GM18858 (cell line): ENCODE measurements at regions not wholly inside any gene's neighbourhood (a gene's known extent, or its start where the extent isn't known, plus 50 kb on each side); places are given as distances from the start of the nearest gene placed in this dataset.

Experiments used
- ATAC-seq: cut with Tn5 transposase; IDR thresholded peaks from one replicate; pipeline ENCODE4 v1.9.1; 2021; ENCODE audit not compliant: unreplicated experiment

DNA sequence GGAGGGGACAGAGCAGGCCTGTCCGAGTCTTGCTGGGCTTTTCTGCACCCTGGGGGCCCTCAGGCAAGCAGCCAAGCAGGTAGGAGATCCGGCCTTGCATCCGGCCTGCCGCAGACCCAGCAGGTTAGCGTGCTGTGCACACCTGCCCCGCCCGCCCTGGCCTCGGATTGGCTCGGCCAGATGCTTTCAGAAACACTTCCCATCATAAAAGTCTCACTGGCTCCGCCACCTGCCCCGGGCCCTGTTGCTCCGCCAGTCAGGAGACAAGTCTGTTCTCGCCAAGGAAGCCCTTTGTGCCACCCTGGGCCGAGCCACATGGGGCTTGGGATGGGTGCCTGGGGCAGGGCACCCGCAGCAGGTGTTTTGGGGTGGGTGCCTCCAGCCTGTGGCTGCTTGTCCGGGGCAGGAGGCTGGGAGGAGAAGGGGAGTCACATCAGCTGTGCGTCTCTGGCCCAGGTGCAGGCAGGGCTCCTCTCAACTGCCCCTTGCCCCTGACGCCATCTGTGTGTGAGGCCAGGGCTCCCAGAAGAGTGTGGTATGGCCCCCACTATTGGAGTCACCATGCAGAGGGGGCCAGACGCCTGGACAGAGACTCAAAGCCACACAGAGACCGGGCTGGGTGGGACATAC lies 228.2 kb upstream of the GSE1 start:
- no peak for ATAC-seq

DNA sequence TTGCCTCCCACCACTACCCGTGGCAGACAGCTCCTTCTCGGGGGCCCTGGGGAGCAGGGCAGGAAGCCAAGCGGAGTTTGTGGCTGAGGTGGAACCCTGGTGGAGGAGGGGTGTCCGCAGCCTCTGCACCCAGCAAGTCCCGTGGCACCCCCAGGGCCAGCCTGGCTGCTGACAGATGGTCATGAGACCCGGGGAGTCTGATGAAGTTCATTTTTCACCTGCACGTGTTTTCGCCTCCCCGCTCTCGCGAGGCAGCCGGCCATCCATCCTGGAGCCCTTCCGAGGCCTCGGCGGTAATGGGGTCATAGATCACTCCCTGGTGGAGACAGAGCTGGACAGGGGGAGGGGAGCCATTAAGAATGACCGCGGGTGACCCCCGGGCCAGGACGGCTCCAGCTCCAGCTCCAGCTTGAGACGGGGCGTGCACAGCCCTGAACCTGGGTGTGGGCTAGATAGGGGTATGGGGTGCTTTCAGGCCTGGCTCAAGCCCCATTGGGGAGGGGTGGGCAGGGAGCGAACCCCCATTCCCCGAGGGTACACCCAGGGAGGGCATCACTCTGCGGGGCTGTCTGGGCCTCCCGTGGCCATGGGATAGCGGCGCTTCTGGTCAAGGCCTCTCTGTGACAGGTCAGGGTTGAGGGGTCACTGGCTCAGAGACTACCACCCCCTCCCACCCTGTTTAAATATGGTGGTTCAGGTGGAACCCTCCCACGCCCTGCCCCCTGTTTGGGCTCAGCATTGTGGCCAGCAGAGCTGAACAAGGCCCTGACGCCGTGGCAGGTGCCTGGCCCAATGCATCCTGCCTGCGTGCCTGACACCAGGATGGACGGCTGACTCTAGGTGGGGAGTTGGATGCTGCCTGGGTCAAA lies 227.4 kb upstream of the GSE1 start:
- ATAC-seq = no peak

DNA sequence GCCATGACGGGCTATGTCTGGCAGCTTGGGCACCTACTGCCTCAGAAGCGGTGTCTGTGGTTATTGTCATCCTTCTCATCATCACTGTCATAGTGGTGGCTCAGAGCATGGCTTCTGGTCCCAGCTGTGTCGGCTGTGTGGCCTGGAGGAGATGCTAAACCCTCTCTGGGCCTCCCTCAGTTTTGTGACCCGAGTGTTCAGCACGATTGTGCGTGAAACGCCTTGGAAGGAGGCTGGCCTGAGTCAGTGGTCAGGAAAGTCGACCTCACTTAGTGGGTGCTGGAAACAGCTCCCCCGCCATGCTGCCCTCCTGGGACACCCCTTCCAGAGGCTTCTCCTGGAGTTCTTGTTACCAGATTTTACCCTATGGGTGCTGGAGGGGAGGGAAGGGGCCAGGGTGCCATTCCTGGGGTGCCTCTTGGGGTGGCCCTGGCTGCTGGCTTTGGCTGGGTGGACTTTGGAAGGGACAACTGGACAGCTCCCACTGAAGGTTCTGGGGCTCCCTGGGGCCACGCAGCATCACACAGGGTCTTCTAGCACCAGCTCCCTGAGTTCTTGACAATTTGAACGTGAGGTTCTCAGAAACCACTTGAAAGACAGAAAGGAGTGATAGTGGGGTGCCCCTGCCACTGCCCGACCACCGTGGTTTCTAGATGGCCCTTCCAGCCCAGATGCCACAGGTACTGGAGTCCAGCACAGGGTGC lies 226.5 kb upstream of the GSE1 start:
- no peak for ATAC-seq

DNA sequence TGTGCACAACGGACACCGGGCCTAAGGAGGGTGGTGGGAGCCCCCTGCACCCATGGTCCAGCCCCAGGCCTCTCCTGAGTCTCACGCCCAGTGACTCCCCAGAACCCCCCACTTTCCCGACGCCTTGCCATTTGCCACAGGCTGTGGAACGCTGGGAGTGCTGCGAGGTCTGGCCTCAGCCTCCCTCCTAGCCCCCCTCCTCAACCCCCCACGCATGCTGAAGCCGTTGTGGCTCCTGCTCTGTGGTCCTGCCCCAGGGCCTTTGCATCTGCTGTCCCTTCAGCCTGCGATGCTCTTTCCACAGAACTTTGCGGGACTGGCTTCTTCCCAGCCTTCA lies 226.0 kb upstream of the GSE1 start:
- no peak for ATAC-seq

DNA sequence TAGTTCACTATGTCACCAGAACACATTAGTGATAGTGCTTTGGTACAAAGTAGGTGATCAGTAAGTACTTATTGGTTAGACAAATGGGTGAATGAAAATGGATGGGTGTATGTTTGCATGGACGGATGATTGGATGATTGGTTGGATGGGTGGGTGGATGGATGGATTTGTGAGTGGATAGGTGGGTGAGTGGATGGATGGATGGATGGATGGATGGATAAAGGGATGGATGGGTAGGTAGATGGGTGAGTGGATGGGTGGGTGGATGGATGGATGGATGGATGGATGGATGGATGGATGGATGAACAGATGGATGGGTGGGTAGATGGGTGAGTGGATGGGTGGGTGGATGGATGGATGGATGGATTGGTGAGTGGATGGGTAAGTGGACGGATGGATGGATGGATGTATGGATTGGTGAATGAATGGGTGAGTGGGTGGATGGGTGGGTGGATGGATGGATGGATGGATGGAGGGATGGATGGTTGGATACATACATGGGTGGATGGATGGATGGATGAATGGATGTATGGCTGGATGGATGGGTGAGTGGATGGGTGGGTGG lies 225.3 kb upstream of the GSE1 start:
- ATAC-seq = no peak

DNA sequence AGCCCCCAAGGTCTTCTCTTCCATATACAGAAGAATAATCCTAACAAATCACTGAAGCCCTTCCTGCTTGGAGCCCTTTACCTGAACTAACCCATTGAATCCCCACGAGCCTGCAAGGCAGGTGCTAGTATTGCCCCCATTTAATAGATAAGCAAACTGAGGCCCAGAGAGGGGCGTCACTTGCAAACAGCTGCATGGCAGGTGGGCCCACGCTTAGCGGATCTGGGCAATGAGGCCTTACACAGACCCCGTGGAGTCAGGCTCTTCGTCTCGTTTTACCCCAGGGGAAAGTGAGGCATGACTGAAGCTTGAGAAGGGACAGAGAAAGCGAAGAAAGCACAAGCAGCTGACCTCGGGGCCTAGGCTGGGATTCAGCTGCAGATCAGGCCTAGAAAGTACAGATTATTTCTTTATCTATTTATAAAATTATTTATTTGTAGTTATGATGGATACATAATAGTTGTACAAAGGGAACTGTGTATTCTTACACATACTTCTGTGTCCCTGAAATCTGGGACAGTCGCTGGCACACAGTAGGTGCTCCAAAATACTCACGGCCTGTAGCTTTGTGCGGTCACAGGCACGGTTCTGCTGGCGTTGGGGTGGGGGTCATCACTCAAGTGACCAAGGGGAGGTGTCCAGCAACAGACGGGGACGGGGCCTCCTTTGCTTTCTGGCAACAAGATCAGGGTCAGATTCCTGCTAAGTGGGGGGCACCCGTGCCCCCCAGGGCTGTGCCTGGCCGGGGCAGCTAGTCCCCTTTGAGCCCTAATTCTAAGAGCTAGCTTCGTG lies 223.2 kb upstream of the GSE1 start:
- ATAC-seq = no peak

DNA sequence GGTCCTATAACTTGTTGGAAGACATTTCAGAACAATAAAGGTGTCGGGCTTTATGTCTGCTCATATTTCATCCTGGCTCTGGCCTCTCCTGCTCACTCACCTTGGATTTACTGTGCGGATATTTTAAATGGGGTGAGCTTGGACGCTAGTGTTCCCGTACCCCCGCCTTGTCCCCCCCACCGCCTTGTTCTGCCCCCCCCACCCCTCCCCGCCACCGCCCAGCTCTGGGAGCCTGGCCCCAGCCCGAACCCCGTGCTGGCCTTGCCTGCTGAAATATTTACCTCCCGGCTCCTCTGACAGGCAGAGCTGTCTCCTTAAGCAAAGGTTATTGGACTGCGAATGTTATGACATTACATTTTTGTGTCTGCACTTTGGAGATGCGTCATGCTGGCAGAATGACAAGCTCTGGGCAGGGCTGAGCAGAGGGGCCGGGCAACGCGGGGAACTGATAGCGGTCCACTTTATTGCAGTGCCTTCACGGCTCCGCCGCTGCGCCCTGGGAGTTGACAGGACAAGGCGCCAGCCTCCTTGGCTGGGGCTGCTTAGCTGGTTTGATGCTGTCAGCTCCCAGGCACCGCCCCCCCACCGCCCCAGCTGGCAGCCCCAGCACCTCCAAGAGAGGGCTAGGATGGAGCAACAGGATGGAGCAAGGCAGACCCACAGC lies 222.5 kb upstream of the GSE1 start:
- ATAC-seq = no peak

DNA sequence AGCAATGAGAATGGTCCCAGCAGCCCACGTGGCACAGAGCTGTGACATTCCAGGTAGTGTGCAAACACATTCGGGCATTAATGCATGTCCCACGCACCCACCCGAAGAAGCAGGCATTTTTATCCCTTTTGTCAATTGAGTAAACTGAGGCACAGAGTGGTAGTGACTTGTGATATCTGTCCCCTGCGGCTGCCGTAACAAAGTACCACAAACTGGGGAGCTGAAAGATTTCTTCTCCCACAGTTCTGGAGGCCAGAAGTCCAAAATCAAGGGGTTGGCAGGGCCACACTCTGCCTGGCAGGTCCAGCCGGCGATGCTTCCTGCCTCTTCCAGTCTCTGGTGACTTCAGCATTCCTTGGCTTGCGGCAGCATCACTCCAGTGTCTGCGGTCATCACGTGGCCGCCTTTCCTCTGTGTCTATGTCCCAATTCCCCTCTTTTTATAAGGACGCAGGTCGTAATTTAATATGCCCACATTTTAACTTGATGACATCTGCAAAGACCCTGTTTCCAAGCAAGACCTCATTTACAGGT lies 221.9 kb upstream of the GSE1 start:
- no peak for ATAC-seq

DNA sequence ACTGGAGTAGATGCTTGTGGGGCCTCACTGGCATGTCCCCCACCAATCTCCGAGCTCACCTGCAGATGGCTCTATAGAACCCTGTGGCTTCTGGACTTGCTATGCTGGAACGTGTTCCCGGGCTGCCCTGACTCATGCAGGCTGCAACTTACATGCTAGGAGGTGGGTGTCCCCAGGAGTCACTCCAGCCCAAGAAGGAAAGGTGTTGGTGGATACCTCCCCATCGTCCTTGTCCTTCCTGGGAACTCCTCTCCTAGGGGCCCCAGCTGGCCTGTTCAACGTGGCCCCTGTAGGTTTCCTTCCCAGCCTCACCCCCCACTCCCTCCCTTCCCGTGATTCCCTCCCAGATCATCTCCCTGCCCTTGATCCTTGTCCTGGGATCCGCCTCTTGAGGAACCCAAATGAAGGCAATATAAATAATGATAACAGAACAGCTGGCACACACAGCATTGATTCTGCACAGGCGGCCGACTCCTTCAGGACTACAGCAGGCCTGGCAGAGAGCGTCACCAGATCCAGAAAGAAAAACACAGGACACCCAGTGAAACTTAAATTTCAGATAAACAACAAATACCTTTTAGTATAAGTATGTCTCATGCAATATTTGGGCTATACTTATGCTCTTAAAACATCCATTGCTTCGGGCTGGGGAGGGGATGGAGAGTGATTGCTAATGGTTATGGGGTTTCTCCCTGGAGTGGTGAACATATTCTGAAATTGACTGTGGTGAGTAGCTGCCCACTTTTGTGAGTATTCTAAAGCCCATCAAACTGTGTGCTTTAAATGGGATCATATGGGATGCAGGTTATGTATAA lies 221.1 kb upstream of the GSE1 start:
- no peak for ATAC-seq

DNA sequence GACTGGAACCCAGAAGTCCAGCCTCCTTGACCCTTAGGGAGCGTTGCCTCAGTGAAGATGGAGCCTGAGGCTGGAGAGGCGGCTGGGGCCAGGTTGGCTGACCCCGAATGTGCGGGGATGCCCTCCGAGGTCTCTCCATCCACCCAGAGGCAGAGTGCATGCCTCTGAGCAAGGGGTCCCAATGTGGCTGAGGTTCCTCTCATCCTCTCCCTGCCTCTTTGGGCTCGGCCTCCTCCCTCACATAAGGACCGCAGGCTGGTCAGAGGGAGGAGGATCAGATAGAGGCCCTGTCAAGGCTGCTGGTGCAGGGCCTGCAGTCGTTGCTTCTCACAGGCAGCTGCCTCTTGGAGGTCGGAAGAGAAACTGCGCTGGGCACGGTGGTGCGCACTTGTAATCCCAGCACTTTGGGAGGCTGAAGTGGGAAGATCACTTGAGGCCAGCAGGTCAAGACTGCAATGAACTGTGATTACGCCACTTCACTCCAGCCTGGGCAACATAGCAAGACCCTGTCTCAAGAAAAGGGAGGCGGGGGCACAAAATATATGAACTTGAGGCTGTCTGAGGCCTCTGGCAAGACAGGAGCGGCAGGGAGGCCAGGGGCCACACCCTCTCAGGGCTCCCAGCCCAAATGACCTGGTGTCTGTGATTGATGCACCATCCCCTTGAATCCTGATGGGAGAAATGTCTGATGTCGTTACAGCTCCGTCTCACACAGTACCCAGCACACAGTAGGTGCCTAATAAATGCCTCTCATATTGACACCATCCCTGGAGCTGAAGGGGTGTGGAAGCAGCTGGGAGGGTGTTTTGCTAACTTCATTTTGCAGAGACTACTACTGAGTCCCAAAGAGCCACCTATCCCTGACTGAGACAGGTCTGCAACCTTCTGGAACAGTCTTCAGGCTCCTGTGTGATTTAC lies 220.1 kb upstream of the GSE1 start:
- ATAC-seq = no peak

DNA sequence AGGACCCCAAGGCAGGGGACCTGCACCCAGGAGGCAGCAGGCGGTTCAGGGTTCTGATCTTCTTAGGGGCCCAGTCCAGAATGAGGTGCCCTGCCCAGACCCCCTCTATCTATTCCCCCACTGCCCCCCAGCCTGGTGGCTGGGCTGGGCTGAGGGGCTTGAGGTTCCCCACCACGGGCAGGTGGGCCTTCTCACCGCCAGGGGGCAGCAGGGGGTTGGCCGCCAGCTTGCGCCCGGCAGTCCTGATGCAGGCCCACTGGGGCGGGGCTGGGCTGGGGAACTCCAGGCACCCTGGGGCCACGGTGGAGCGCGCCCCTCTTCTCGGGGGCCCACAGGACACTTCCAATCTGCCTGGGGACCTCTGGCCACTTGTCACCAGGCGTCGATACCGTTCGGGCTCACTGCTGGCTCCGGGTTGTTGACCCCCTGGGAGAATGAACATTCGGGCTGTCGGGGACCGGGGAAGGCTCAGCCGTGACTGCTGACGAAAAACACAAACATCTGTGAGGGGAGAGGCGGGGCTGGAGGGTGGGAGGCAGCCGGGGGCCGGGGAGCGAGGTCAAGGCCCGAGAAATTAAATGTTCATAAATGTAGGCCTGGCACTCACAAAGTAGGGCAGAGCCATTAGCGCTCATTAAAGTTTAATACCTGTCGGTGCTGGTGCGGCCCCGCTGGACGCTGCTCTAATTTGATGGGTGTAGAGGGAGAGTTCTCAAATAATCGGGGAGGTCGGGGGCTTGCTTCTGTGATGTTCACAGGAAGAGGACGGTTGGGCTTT lies 219.3 kb upstream of the GSE1 start:
- ATAC-seq = no peak

DNA sequence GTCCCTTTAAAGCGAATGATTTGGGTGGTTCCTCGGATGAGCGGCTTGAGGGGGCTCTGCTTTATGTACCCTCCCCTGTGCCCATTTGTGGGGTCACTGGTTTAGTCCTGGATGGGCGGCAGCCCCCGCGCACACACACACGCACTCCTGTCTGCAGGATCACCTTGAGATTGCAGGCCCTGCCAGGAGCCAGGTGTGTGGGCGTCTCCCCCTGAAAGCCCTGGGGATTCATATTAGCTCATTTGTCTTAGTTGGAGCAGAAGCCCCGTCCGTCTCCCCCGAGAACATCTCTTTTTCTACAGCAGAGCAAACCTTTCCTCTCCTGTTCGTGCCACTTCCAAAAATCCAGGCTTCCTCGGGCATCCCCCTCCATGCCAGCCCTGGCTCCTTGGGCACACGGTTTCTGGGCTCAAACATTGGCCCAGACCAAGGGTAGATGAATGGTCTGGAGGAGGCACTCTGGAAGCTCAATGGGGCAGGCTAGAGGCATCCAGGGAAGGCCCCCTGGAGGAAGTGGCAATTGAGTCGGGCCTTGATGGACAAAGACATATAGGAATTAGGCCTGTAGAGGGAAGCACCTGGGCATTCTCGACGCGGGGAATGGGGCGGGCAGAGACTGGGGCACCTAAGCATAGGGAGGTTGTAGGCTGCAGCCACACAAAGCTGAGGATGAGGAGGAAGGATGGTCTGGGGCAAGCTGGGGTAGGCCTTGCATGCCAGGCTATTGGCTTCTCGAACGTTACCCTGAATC lies 218.5 kb upstream of the GSE1 start:
- ATAC-seq = no peak

DNA sequence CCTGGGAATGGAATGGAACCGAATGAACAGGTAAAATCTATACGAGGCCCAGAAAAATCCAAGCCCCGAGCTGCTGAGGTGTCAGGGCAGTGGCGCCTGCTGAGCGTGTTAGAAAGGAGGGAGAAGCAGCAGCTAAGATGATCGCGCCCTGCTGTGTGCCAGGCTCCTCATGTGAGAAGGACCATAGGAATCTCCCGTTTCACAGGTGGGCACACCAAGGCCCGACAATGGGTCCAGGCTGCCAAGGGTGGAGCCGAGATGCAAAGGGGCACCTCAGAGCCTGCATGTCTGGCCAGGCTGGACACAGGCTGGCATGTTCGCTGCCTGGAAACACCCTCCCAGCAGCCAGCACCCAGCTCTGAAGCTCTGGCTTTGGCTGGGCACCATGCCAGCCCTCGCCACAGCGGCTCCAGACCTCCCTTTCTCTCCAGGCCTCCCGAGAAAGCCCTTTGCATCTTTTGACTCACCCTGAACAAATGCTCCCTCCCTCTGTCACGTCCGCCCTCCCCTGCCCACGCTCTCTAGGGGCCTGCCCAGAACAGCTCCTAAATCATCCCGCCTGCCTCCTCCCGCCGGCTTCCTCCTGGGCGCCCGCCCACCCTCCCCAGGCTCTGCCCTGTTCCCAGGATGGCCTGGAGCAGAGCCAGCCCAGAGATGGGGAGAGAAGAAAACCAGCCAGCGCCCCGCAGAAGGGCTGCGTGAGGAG lies 217.8 kb upstream of the GSE1 start:
- no peak for ATAC-seq

DNA sequence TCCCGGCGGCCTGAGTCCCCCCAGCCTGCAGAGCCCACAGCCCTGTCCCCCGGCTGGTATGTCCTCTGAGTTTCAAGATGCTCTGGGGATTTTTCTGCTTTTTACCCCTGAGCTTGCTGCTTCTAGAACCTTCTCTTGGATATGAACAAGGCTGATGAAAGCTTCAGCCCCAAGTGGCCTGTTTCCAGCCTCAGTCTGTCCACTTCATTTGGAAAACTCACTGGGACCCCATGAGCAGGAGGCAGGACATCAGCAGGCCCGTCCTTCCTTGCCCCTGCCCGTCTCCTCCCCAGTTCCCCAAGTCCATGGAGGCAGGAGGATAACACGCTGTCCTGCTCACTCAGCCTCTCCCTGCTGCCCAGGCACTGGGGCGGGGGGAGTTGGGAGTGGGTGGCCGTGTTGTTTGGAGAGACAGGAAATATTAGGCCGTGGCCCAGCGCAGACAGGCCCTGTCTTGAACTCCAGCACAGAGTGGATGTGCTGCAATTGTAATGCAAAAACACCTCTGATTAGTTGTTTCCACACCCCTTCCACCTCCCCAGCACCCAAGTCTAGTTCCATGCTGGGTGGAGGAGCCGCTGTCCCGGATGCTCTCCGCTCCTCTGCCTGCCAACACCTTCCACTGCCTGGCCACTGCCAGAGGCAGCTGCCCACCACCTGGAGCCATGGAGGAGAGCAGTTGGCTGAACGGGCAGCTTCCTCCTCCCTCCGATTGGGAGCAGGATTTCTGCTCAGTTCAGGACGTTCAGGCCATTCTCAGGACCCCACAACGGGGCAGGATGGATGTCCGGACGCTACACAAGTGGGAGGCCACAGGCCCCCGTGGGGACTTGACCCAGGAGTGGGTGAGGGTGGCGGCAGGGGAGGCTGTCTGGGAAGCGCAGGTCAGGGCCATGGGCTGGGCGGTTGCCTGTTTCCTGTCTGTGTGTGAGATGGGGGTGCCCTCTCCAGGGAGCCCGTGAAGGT lies 216.9 kb upstream of the GSE1 start:
- no peak for ATAC-seq
